ENCODE measurements at regions not wholly inside any gene's neighbourhood (a gene's known extent, or its start where the extent isn't known, plus 50 kb on each side); places are given as distances from the start of the nearest gene placed in this dataset.

- Histone ChIP-seq H3K27ac (no peak overlapping the region), H3K9me3 (peaks cover 0 to 7% of the 10 kb centered on the region in 2 donors)
- intact Hi-C loops (cut with DNase I), result no loop called here
Measured at GRCh38 chr5:57727591-57727990, 245.0 kb upstream of the ACTBL2 start.

GRCh38 chr5:57725658-57726504, 243.3 kb upstream of the ACTBL2 start:
- H3K27me3 ChIP-seq, result no peaks in the 10 kb centered on the region
- H3K27ac ChIP-seq, result no peak overlapping the region

More at GRCh38 chr5:57727591-57727990, 245.0 kb upstream of the ACTBL2 start:
- no peak for DNase-seq (ENCODE audit: low spot score in 2 of 2)
- H3K4me3 ChIP-seq, result no peak overlapping the region
- H3K27me3 ChIP-seq, result no peaks in the 10 kb centered on the region
- TF ChIP-seq, protein P1, sequence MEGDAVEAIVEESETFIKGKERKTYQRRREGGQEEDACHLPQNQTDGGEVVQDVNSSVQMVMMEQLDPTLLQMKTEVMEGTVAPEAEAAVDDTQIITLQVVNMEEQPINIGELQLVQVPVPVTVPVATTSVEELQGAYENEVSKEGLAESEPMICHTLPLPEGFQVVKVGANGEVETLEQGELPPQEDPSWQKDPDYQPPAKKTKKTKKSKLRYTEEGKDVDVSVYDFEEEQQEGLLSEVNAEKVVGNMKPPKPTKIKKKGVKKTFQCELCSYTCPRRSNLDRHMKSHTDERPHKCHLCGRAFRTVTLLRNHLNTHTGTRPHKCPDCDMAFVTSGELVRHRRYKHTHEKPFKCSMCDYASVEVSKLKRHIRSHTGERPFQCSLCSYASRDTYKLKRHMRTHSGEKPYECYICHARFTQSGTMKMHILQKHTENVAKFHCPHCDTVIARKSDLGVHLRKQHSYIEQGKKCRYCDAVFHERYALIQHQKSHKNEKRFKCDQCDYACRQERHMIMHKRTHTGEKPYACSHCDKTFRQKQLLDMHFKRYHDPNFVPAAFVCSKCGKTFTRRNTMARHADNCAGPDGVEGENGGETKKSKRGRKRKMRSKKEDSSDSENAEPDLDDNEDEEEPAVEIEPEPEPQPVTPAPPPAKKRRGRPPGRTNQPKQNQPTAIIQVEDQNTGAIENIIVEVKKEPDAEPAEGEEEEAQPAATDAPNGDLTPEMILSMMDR (IDR thresholded peaks at IDR 0.05), result no peak
- H3K4me1 ChIP-seq, result no peaks in the 10 kb centered on the region
- H3K36me3 ChIP-seq, result no peaks in the 10 kb centered on the region

DNA sequence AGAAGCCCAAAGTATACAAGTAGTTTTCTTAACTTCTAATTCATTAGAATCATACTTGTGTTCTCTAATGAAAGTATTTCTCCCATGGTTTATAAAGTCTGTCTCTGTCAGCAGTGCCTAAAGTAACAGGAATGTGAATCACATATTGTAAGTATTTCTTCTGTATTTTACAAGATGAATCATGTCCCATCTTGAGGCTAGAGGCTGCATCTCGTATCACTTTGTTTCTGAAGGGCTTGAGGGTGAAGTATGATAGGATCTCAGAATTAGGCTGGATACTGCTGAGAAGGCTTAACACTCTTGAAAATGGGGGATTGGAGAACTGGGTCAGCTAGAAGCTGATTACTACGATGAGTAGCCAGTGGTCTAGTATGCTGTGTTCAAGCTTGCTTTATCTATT, 242.2 kb upstream of the ACTBL2 start:
- Histone ChIP-seq H3K4me3 (no peak overlapping the region), H3K4me1 (no peaks in the 10 kb centered on the region), H3K9me3 (peaks cover 0 to 7% of the 10 kb centered on the region in 2 donors), H3K27ac (no peak overlapping the region), H3K36me3 (no peaks in the 10 kb centered on the region), H3K27me3 (no peaks in the 10 kb centered on the region)
- intact Hi-C loops (cut with DNase I), result no loop called here
- DNase-seq (ENCODE audit: low spot score in 2 of 2), result no peak
- TF ChIP-seq, protein P1 (IDR thresholded peaks at IDR 0.05), result no peak

More at GRCh38 chr5:57725658-57726504, 243.3 kb upstream of the ACTBL2 start:
- intact Hi-C loops (cut with DNase I), result no loop called here
- Histone ChIP-seq H3K9me3 (peaks cover 0 to 7% of the 10 kb centered on the region in 2 donors), H3K36me3 (no peaks in the 10 kb centered on the region), H3K4me1 (no peaks in the 10 kb centered on the region), H3K4me3 (no peak overlapping the region)
- no peak for DNase-seq (ENCODE audit: low spot score in 2 of 2)
- TF ChIP-seq, protein P1 (IDR thresholded peaks at IDR 0.05), result no peak

GRCh38 chr5:57721226-57721625, 238.6 kb upstream of the ACTBL2 start:
- H3K27me3 ChIP-seq, result no peaks in the 10 kb centered on the region
- intact Hi-C loops (cut with DNase I), result no loop called here
- H3K36me3 ChIP-seq, result no peaks in the 10 kb centered on the region
- TF ChIP-seq, protein P1 (IDR thresholded peaks at IDR 0.05), result no peak
- no peak overlapping the region for H3K27ac ChIP-seq
- H3K4me1 ChIP-seq, result no peaks in the 10 kb centered on the region
- H3K4me3 ChIP-seq, result no peak overlapping the region
- no peak for DNase-seq (ENCODE audit: low spot score in 2 of 2)
- no peaks in the 10 kb centered on the region for H3K9me3 ChIP-seq

GRCh38 chr5:57720656-57721055, 238.0 kb upstream of the ACTBL2 start:
- DNase-seq (ENCODE audit: low spot score in 2 of 2), result no peak
- Histone ChIP-seq H3K27me3 (no peaks in the 10 kb centered on the region), H3K36me3 (no peaks in the 10 kb centered on the region), H3K4me1 (no peaks in the 10 kb centered on the region), H3K27ac (no peak overlapping the region), H3K9me3 (no peaks in the 10 kb centered on the region), H3K4me3 (no peak overlapping the region)
- TF ChIP-seq, protein P1 (IDR thresholded peaks at IDR 0.05), result no peak
- intact Hi-C loops (cut with DNase I), result no loop called here
